Natural killer cell (primary cell): ENCODE measurements at regions not wholly inside any gene's neighbourhood (a gene's known extent, or its start where the extent isn't known, plus 50 kb on each side); places are given as distances from the start of the nearest gene placed in this dataset.

ENCODE experiments used
- ATAC-seq, 3 donors: fragments of 150-1000 bp in 2 of 3; fragments of 200-7000 bp in 1 of 3; cut with Tn5 transposase; 1 replicate in 1 of 3; 2 replicates in 2 of 3; pipeline ENCODE4 v1.10.0; 2021; ENCODE audit warnings: mild to moderate bottlenecking in 2 of 3, moderate library complexity in 2 of 3
- DNase-seq, 2 donors: peaks; one replicate each; pipeline versions ENCODE4 v3.0.0 to v3.0.0-alpha.2; 2013 to 2021; ENCODE audit warnings: mixed read lengths in 1 of 2
- H3K27ac ChIP-seq: one replicate; pipeline ENCODE4 v1.5.1; 2013; ENCODE audit warnings: mild to moderate bottlenecking, low read length
- H3K27me3 ChIP-seq: one replicate; pipeline ENCODE4 v1.6.1; 2013; ENCODE audit warnings: low read length; ENCODE audit not compliant: control insufficient read depth, insufficient read depth
- H3K36me3 ChIP-seq: one replicate; pipeline ENCODE4 v1.6.1; 2013; ENCODE audit warnings: low read length; ENCODE audit not compliant: control insufficient read depth, insufficient read depth
- H3K4me1 ChIP-seq: one replicate; pipeline ENCODE4 v1.6.1; 2013; ENCODE audit warnings: low read length; ENCODE audit not compliant: control insufficient read depth, insufficient read depth
- H3K4me3 ChIP-seq: one replicate; pipeline ENCODE4 v1.5.1; 2013; ENCODE audit warnings: low read length
- H3K9me3 ChIP-seq: one replicate; pipeline ENCODE4 v1.6.1; 2013; ENCODE audit warnings: low read length; ENCODE audit not compliant: control insufficient read depth, insufficient read depth
- H3K27ac Mint-ChIP-seq, 2 donors: one replicate each; pipeline ENCODE4 v1.8.0; 2022; ENCODE audit warnings: mild to moderate bottlenecking in 2 of 2, mixed read lengths in 2 of 2, moderate library complexity in 1 of 2
- H3K27me3 Mint-ChIP-seq, 2 donors: one replicate each; pipeline ENCODE4 v1.8.0; 2022; ENCODE audit warnings: low read depth in 2 of 2, mixed read lengths in 2 of 2
- H3K36me3 Mint-ChIP-seq: one replicate; pipeline ENCODE4 v1.8.0; 2022; ENCODE audit warnings: mixed read lengths
- H3K4me1 Mint-ChIP-seq, 2 donors: one replicate each; pipeline ENCODE4 v1.8.0; 2022; ENCODE audit warnings: mixed read lengths in 2 of 2
- H3K4me3 Mint-ChIP-seq: one replicate; pipeline ENCODE4 v1.8.0; 2022; ENCODE audit warnings: mild to moderate bottlenecking, moderate library complexity, mixed read lengths
- H3K9me3 Mint-ChIP-seq, 2 donors: one replicate each; pipeline ENCODE4 v1.8.0; 2022; ENCODE audit warnings: mixed read lengths in 2 of 2
- CTCF ChIP-seq: fragments of 200-600 bp; IDR thresholded peaks from one replicate; pipeline ENCODE4 v1.8.0; 2022; ENCODE audit warnings: antibody characterized with exemption
- WGBS: methylation state at CpG from one replicate; pipeline ENCODE4 v1.1.7; 2013; ENCODE audit warnings: missing lambda C conversion rate; ENCODE audit not compliant: insufficient coverage; 5-methylcytosine and 5-hydroxymethylcytosine counted together
- intact Hi-C: fragments of 100-400 bp; cut with micrococcal nuclease; formaldehyde crosslinking; loops from one replicate; pipeline ENCODE4 v1.14.2; 2022

GRCh38 chr3:13190378-13190765 is 117.1 kb upstream of the IQSEC1 start:
- Mint-ChIP-seq H3K27me3 (peaks cover 13 to 18% of the 10 kb centered on the region in 2 donors), H3K4me3 (no peak overlapping the region)

GRCh38 chr3:13189639-13190377 is 116.6 kb upstream of the IQSEC1 start:
- Mint-ChIP-seq H3K36me3 (no peaks in the 10 kb centered on the region), H3K27me3 (peaks cover 15% of the 10 kb centered on the region in 2 donors), H3K9me3 (no peaks in the 10 kb centered on the region), H3K4me1 (peaks cover 12 to 18% of the 10 kb centered on the region in 2 donors), H3K4me3 (no peak overlapping the region), H3K27ac (peak overlapping the region in 1 of 2 donors; percentile 65)
- H3K27me3 ChIP-seq = no peaks in the 10 kb centered on the region
- no peak for TF ChIP-seq CTCF
- peaks cover 5% of the 10 kb centered on the region for H3K9me3 ChIP-seq
- peaks cover 18% of the 10 kb centered on the region for H3K4me1 ChIP-seq
- 66% methylated on average over 11 of the region's 11 CpGs for WGBS
- DNase-seq (peak in 1 of 2 donors; percentile 39), ATAC-seq (peak; percentile 42 to 50 (median 49))
- H3K36me3 ChIP-seq = no peaks in the 10 kb centered on the region
- intact Hi-C loops = no loop called here
- no peak overlapping the region for H3K4me3 ChIP-seq
- H3K27ac ChIP-seq = no peak overlapping the region

More at GRCh38 chr3:13190378-13190765, 117.1 kb upstream of the IQSEC1 start:
- Histone ChIP-seq H3K27me3 (no peaks in the 10 kb centered on the region), H3K36me3 (no peaks in the 10 kb centered on the region), H3K4me1 (peaks cover 18% of the 10 kb centered on the region), H3K4me3 (no peak overlapping the region), H3K27ac (no peak overlapping the region), H3K9me3 (peaks cover 5% of the 10 kb centered on the region)
- DNase-seq (no peak), ATAC-seq (no peak)
- TF ChIP-seq CTCF = no peak
- H3K27ac Mint-ChIP-seq = no peak overlapping the region
- WGBS = 90% methylated on average over 2 of the region's 2 CpGs
- intact Hi-C loops = no loop called here
- no peaks in the 10 kb centered on the region for H3K9me3 Mint-ChIP-seq
- H3K36me3 Mint-ChIP-seq = no peaks in the 10 kb centered on the region
- peaks cover 12 to 18% of the 10 kb centered on the region in 2 donors for H3K4me1 Mint-ChIP-seq

- Histone ChIP-seq H3K4me3 (no peak overlapping the region), H3K4me1 (peaks cover 18% of the 10 kb centered on the region), H3K36me3 (no peaks in the 10 kb centered on the region), H3K27ac (no peak overlapping the region), H3K9me3 (peaks cover 5% of the 10 kb centered on the region), H3K27me3 (no peaks in the 10 kb centered on the region)
- H3K27me3 Mint-ChIP-seq = peaks cover 6 to 21% of the 10 kb centered on the region in 2 donors
- intact Hi-C loops = no loop called here
- ATAC-seq (no peak), DNase-seq (no peak)
- H3K27ac Mint-ChIP-seq = no peak overlapping the region
- 97% methylated on average over 1 of the region's 1 CpG for WGBS
- H3K4me3 Mint-ChIP-seq = no peak overlapping the region
- H3K9me3 Mint-ChIP-seq = no peaks in the 10 kb centered on the region
- H3K36me3 Mint-ChIP-seq = no peaks in the 10 kb centered on the region
- TF ChIP-seq CTCF = no peak
- H3K4me1 Mint-ChIP-seq = peaks cover 12 to 18% of the 10 kb centered on the region in 2 donors
Measured at GRCh38 chr3:13188975-13189374, 115.7 kb upstream of the IQSEC1 start.
